ENCODE measurements at regions not wholly inside any gene's neighbourhood (a gene's known extent, or its start where the extent isn't known, plus 50 kb on each side); places are given as distances from the start of the nearest gene placed in this dataset.

GRCh38 chr11:95715777-95716241 lies 73.8 kb downstream of the FAM76B start:
- no peak for TF ChIP-seq POLR2AphosphoS5 (IDR thresholded peaks at IDR 0.05; ENCODE audit: borderline replicate concordance, low read depth, low read length)
- no peak for TF ChIP-seq EZH2 (IDR thresholded peaks at IDR 0.05)

All from SK-N-MC (cell line).